Panc1 (cell line): ENCODE measurements at regions not wholly inside any gene's neighbourhood (a gene's known extent, or its start where the extent isn't known, plus 50 kb on each side); places are given as distances from the start of the nearest gene placed in this dataset.

Experiments used
- ATAC-seq: fragments of 200-7000 bp; cut with Tn5 transposase; 2 replicates; pipeline ENCODE4 v1.9.1; 2020; ENCODE audit warnings: mild to moderate bottlenecking, moderate library complexity
- BruUV-seq: library from RNA; stranded (reverse); fragments of 400-500 nt; replicated peaks from 2 replicates; lab custom pipeline; 2021; lab: Mats Ljungman, UMichigan
- CTCF ChIA-PET: fragments of 300-600 bp; sonication (Branson Sonifier 250); formaldehyde crosslinking; loops from one replicate; lab custom pipeline; 2022; ENCODE audit warnings: antibody characterized with exemption; lab: Charles Lee
- POLR2A ChIA-PET: fragments of 300-600 bp; sonication (Branson Sonifier 250); formaldehyde crosslinking; loops from one replicate; lab custom pipeline; 2022; ENCODE audit warnings: antibody characterized with exemption; lab: Charles Lee
- DNase-seq: peaks from one replicate; pipeline ENCODE4 v3.0.0-alpha.2; 2010; ENCODE audit warnings: low read depth, low spot score
- H3K27ac ChIP-seq: 2 replicates; pipeline ENCODE4 v1.5.1; 2011; ENCODE audit warnings: mild to moderate bottlenecking, low read length, inconsistent platforms
- H3K27me3 ChIP-seq: fragments of 200-500 bp; sonication (Bioruptor generic); 2 replicates; pipeline ENCODE4 v1.6.0; 2014; ENCODE audit warnings: low read length, inconsistent platforms; ENCODE audit not compliant: control insufficient read depth, insufficient read depth
- H3K36me3 ChIP-seq: fragments of 200-500 bp; sonication (Bioruptor generic); 2 replicates; pipeline ENCODE4 v1.5.1; 2014; ENCODE audit warnings: inconsistent platforms, mild to moderate bottlenecking, low read length, moderate library complexity; ENCODE audit not compliant: control insufficient read depth, insufficient read depth
- H3K4me1 ChIP-seq: 2 replicates; pipeline ENCODE4 v1.5.1; 2011; ENCODE audit warnings: inconsistent platforms, mild to moderate bottlenecking, low read length, moderate library complexity; ENCODE audit not compliant: control insufficient read depth, insufficient read depth
- H3K4me3 ChIP-seq, 2 experiments: 2 replicates each; pipeline ENCODE4 v1.5.1; 2011 to 2012; ENCODE audit warnings: low read depth in 2 of 2, low read length in 2 of 2, mild to moderate bottlenecking in 2 of 2, inconsistent platforms in 1 of 2, moderate library complexity in 1 of 2
- H3K9me3 ChIP-seq: fragments of 200-500 bp; sonication (Bioruptor generic); 2 replicates; pipeline ENCODE4 v1.5.1; 2014; ENCODE audit warnings: low read depth, mild to moderate bottlenecking, inconsistent platforms, low read length, moderate library complexity; ENCODE audit not compliant: control insufficient read depth, insufficient read depth
- CTCF ChIP-seq: fragments of 450-650 bp; IDR thresholded peaks from 2 replicates; pipeline ENCODE4 v1.5.1; 2017; ENCODE audit warnings: mild to moderate bottlenecking
- POLR2AphosphoS5 ChIP-seq: IDR thresholded peaks from 2 replicates; pipeline ENCODE4 v1.6.1; 2012; ENCODE audit warnings: mild to moderate bottlenecking, low read depth, low read length, moderate library complexity
- REST ChIP-seq, 2 experiments: IDR thresholded peaks; 2 replicates each; pipeline ENCODE4 v1.6.1; 2011 to 2012; ENCODE audit warnings: low read depth in 2 of 2, control low read depth in 1 of 2, low read length in 1 of 2, mild to moderate bottlenecking in 1 of 2, moderate library complexity in 1 of 2; ENCODE audit not compliant: insufficient read depth in 1 of 2
- SIN3A ChIP-seq: IDR thresholded peaks from 2 replicates; pipeline ENCODE4 v1.6.1; 2012; ENCODE audit warnings: low read depth, mild to moderate bottlenecking, low read length, moderate library complexity, borderline replicate concordance; ENCODE audit not compliant: insufficient read depth
- TCF7L2 ChIP-seq: IDR thresholded peaks from 2 replicates; pipeline ENCODE4 v1.6.1; 2011; ENCODE audit warnings: mild to moderate bottlenecking, low read depth, low read length, inconsistent platforms
- in situ Hi-C: cut with HindIII; loops from 2 replicates; pipeline ENCODE4 v1.10.0; 2016; ENCODE audit warnings: low sequenced_read_pairs, low pct_unique_long_range_greater_than_20kb
- intact Hi-C: fragments of 100-400 bp; cut with micrococcal nuclease; formaldehyde crosslinking; loops from one replicate; pipeline ENCODE4 v1.10.0; 2022; ENCODE audit not compliant: unreplicated experiment

- TF ChIP-seq POLR2AphosphoS5 (no peak), CTCF (no peak), REST (IDR thresholded peaks at IDR 0.05; ENCODE audit: insufficient read depth in 1 of 2, low read depth in 2 of 2, low read length in 1 of 2) (no peak), SIN3A (no peak), TCF7L2 (no peak)
- POLR2A ChIA-PET: no interaction called here
- no peaks in the 10 kb centered on the region for H3K9me3 ChIP-seq
- in situ Hi-C loops: no loop called here
- no peak overlapping the region for H3K27ac ChIP-seq
- H3K4me1 ChIP-seq: no peaks in the 10 kb centered on the region
- BruUV-seq: no TSS peak
- H3K27me3 ChIP-seq: no peaks in the 10 kb centered on the region
- CTCF ChIA-PET: no interaction called here
- intact Hi-C loops: no loop called here
- no peak for DNase-seq
- H3K4me3 ChIP-seq: no peak overlapping the region
- H3K36me3 ChIP-seq: no peaks in the 10 kb centered on the region
- no peak for ATAC-seq
Measured at GRCh38 chr18:2431806-2432205, 139.5 kb downstream of the METTL4 start.

DNA sequence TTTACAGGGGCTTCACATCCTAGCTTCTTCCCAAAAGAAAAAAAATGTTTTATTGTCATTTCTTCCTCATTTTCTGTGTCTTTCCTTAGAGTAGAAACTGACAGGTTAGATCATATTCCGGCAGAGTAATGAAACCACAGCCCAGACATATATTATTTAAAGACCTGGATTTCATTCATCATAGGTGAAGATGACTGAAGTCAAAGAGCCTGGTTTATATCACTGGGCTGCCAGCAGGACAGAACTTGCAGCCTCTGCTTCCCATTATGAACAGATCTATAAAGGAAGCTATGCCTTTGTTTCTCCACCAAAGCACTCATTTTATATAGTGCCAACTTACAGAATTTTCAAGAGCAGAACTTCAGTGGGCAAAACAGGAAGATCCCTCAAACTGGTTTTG lies 137.9 kb downstream of the METTL4 start:
- no peak for TF ChIP-seq REST (IDR thresholded peaks at IDR 0.05; ENCODE audit: insufficient read depth in 1 of 2, low read depth in 2 of 2, low read length in 1 of 2)
- TF ChIP-seq CTCF: no peak
- TF ChIP-seq POLR2AphosphoS5: no peak
- no peak for TF ChIP-seq SIN3A
- TF ChIP-seq TCF7L2: no peak
- Histone ChIP-seq H3K9me3 (no peaks in the 10 kb centered on the region), H3K27me3 (no peaks in the 10 kb centered on the region), H3K4me1 (no peaks in the 10 kb centered on the region), H3K4me3 (no peak overlapping the region), H3K27ac (no peak overlapping the region), H3K36me3 (no peaks in the 10 kb centered on the region)
- intact Hi-C loops: no loop called here
- no TSS peak for BruUV-seq
- ATAC-seq (no peak), DNase-seq (no peak)
- in situ Hi-C loops: no loop called here
- ChIA-PET CTCF (no interaction called here), POLR2A (no interaction called here)
